Occipital lobe (tissue), 1 donor: ENCODE measurements at regions not wholly inside any gene's neighbourhood (a gene's known extent, or its start where the extent isn't known, plus 50 kb on each side); places are given as distances from the start of the nearest gene placed in this dataset.

Experiments used
- DNase-seq: peaks from one replicate; lab custom pipeline; 2025; lab: John Stamatoyannopoulos, UW

- no peak for DNase-seq
These were observed 76.9 kb upstream of the KLF3 start for GRCh38 chr4:38587106-38587505.

- no peak for DNase-seq
These were observed 74.0 kb upstream of the KLF3 start for GRCh38 chr4:38590046-38590445.

GRCh38 chr4:38591617-38592337, 72.2 kb upstream of the KLF3 start:
- no peak for DNase-seq

- DNase-seq, result no peak
These were observed 65.5 kb upstream of the KLF3 start for GRCh38 chr4:38598489-38598888.

GRCh38 chr4:38600575-38600974, 63.4 kb upstream of the KLF3 start:
- no peak for DNase-seq

- DNase-seq, result no peak
These were observed 62.6 kb upstream of the KLF3 start for GRCh38 chr4:38601244-38601915.

- no peak for DNase-seq
These were observed 62.1 kb upstream of the KLF3 start for GRCh38 chr4:38601916-38602291.

- no peak for DNase-seq
These were observed 60.3 kb upstream of the KLF3 start for GRCh38 chr4:38603652-38604051.

GRCh38 chr4:38605181-38605752, 58.7 kb upstream of the KLF3 start:
- DNase-seq, result no peak

GRCh38 chr4:38605753-38606586, 58.0 kb upstream of the KLF3 start:
- no peak for DNase-seq

GRCh38 chr4:38606587-38606905, 57.5 kb upstream of the KLF3 start:
- DNase-seq, result no peak

- DNase-seq, result no peak
These were observed 54.4 kb upstream of the KLF3 start for GRCh38 chr4:38609614-38610013.

- DNase-seq, result no peak
These were observed 53.5 kb upstream of the KLF3 start for GRCh38 chr4:38610521-38610920.

- no peak for DNase-seq
These were observed 53.0 kb upstream of the KLF3 start for GRCh38 chr4:38610966-38611431.

- DNase-seq, result no peak
These were observed 52.3 kb upstream of the KLF3 start for GRCh38 chr4:38611676-38612075.

- DNase-seq, result no peak
These were observed 51.2 kb upstream of the KLF3 start for GRCh38 chr4:38612646-38613414.
